Fibroblast of villous mesenchyme (primary cell): ENCODE measurements at regions not wholly inside any gene's neighbourhood (a gene's known extent, or its start where the extent isn't known, plus 50 kb on each side); places are given as distances from the start of the nearest gene placed in this dataset.

ENCODE experiments used
- DNase-seq: peaks from one replicate; pipeline ENCODE4 v3.0.0-alpha.2; 2010; ENCODE audit warnings: low read depth
- H3K4me3 ChIP-seq: 2 replicates; pipeline ENCODE4 v1.5.1; 2011; ENCODE audit warnings: low read depth, mild to moderate bottlenecking, low read length
- TF ChIP-seq, protein P1 (sequence below): IDR thresholded peaks from 2 replicates; pipeline ENCODE4 v1.5.1; 2012; ENCODE audit warnings: low read depth, mild to moderate bottlenecking, low read length; ENCODE audit not compliant: insufficient read depth

DNA sequence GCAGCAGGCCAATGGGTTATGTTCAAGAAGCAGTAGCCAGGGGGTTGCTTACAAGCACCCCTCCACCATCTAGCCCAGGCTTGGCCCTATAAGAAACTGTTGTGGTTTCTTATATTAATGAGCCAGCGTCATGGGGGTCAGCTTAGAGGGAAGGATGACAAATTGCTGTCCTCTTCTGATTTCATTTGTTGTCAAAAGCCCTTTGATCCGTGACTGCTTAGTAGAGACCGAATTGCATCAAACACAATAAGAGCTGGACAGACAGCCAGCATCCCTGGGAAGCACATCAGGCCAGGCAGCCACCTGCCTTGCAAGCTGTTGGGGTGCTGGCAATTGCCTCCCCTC lies 206.6 kb upstream of the SETBP1 start:
- no peak for DNase-seq
- TF ChIP-seq, protein P1, sequence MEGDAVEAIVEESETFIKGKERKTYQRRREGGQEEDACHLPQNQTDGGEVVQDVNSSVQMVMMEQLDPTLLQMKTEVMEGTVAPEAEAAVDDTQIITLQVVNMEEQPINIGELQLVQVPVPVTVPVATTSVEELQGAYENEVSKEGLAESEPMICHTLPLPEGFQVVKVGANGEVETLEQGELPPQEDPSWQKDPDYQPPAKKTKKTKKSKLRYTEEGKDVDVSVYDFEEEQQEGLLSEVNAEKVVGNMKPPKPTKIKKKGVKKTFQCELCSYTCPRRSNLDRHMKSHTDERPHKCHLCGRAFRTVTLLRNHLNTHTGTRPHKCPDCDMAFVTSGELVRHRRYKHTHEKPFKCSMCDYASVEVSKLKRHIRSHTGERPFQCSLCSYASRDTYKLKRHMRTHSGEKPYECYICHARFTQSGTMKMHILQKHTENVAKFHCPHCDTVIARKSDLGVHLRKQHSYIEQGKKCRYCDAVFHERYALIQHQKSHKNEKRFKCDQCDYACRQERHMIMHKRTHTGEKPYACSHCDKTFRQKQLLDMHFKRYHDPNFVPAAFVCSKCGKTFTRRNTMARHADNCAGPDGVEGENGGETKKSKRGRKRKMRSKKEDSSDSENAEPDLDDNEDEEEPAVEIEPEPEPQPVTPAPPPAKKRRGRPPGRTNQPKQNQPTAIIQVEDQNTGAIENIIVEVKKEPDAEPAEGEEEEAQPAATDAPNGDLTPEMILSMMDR, result no peak
- H3K4me3 ChIP-seq, result no peak overlapping the region

GRCh38 chr18:44474591-44474990 lies 206.1 kb upstream of the SETBP1 start:
- no peak overlapping the region for H3K4me3 ChIP-seq
- no peak for DNase-seq
- TF ChIP-seq, protein P1, result no peak

DNA sequence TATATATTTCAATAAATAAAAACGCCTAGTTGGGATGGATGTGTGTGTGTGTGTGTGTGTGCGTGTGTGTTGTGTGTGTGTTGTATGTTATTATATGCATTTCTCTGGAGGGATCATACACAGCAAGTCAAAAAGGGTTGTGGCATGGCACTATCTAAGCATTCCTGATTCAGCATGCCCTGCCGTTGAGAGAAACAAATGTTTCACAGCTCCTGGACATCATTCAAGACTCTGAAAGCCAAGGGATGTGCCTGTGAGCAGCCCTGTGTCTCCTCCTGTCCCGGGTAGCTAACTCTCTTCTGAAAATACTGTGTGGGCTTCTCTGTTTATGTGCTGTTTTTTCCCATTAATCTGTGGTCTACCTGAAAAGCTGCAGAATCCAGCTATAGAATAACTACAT lies 197.9 kb upstream of the SETBP1 start:
- DNase-seq, result no peak
- TF ChIP-seq, protein P1, result no peak
- no peak overlapping the region for H3K4me3 ChIP-seq

DNA sequence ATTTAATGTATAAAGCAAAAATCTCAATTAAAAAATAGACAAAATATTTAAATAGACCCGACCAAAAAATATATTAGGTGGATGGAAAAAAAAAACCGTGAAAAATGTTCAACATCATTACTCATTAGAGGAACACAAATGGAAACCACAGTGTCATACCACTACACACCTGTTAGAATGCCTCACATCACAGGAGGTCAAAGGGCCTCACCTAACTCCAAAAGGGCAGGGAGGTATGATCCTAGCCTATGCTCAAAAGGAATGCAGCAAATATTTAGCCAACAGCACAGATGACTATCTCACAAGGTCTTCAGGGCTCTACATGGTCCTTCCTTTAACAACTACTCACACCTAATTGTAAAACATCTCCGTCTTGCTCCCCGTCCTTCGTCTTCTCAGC lies 185.5 kb upstream of the SETBP1 start:
- no peak overlapping the region for H3K4me3 ChIP-seq
- no peak for DNase-seq
- TF ChIP-seq, protein P1, result no peak

DNA sequence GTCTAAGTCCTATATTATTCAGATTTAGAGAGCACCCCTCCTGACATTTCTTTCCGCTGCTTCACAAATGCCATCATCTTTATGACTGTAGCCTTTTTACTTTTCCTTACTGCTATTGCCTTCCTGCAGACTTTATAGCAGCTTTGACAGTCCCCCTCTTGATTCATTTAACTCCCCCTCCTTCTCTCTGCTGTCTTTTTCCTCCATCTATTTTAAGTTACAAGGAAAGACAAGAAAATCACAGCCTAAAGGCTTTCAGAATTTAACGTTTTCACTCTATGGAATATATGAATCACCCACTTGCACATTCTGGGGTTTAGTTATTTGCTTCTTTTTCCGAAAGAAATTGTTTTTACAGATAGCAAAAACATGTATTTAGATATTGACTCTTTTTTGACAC lies 183.4 kb upstream of the SETBP1 start:
- H3K4me3 ChIP-seq, result no peak overlapping the region
- DNase-seq, result no peak
- TF ChIP-seq, protein P1, result no peak

- TF ChIP-seq, protein P1, result no peak
- H3K4me3 ChIP-seq, result no peak overlapping the region
- DNase-seq, result no peak
These were observed 182.8 kb upstream of the SETBP1 start for GRCh38 chr18:44497757-44498490.
